ENCODE measurements at regions not wholly inside any gene's neighbourhood (a gene's known extent, or its start where the extent isn't known, plus 50 kb on each side); places are given as distances from the start of the nearest gene placed in this dataset.
A peak's percentile ranks its signal among the peaks of the same experiment; 100 is the strongest.
"Not testable (repeated sequence)": the region's sequence is repeated elsewhere in the genome, so short reads cannot be mapped to it uniquely, and the experiment has no call there.

- DNase-seq (ENCODE audit: low read depth, low spot score), result no peak
Measured at GRCh38 chr11:29063630-29064361, 953.0 kb downstream of the KCNA4 start.

GRCh38 chr11:29061452-29061851 is 953.3 kb downstream of the METTL15 start:
- no peak for DNase-seq (ENCODE audit: low read depth, low spot score)

- not testable (repeated sequence) for DNase-seq (ENCODE audit: low read depth, low spot score)
Measured at GRCh38 chr11:29056487-29056886, 948.3 kb downstream of the METTL15 start.

GRCh38 chr11:29051935-29052334 is 943.7 kb downstream of the METTL15 start:
- no peak for DNase-seq (ENCODE audit: low read depth, low spot score)

GRCh38 chr11:29050962-29051361 is 942.8 kb downstream of the METTL15 start:
- not testable (repeated sequence) for DNase-seq (ENCODE audit: low read depth, low spot score)

GRCh38 chr11:29040489-29040888 is 932.3 kb downstream of the METTL15 start:
- no peak for DNase-seq (ENCODE audit: low read depth, low spot score)

GRCh38 chr11:29032384-29033149 is 924.4 kb downstream of the METTL15 start:
- DNase-seq (ENCODE audit: low read depth, low spot score), result no peak

GRCh38 chr11:29029452-29029851 is 921.3 kb downstream of the METTL15 start:
- no peak for DNase-seq (ENCODE audit: low read depth, low spot score)

GRCh38 chr11:29027436-29027835 is 919.2 kb downstream of the METTL15 start:
- DNase-seq (ENCODE audit: low read depth, low spot score), result no peak

- no peak for DNase-seq (ENCODE audit: low read depth, low spot score)
Measured at GRCh38 chr11:29026286-29026685, 918.1 kb downstream of the METTL15 start.

- DNase-seq (ENCODE audit: low read depth, low spot score), result no peak
Measured at GRCh38 chr11:29025001-29025400, 916.8 kb downstream of the METTL15 start.

GRCh38 chr11:29024386-29024785 is 916.2 kb downstream of the METTL15 start:
- no peak for DNase-seq (ENCODE audit: low read depth, low spot score)

GRCh38 chr11:29023761-29024160 is 915.6 kb downstream of the METTL15 start:
- no peak for DNase-seq (ENCODE audit: low read depth, low spot score)

GRCh38 chr11:29022676-29023075 is 914.5 kb downstream of the METTL15 start:
- peak; percentile 7 for DNase-seq (ENCODE audit: low read depth, low spot score)

- peak; percentile 55 for DNase-seq (ENCODE audit: low read depth, low spot score)
Measured at GRCh38 chr11:29019960-29020683, 911.9 kb downstream of the METTL15 start.

GRCh38 chr11:29018631-29019030 is 910.4 kb downstream of the METTL15 start:
- peak; percentile 67 for DNase-seq (ENCODE audit: low read depth, low spot score)

- no peak for DNase-seq (ENCODE audit: low read depth, low spot score)
Measured at GRCh38 chr11:29017941-29018340, 909.8 kb downstream of the METTL15 start.

GRCh38 chr11:29012507-29012906 is 904.3 kb downstream of the METTL15 start:
- DNase-seq (ENCODE audit: low read depth, low spot score), result no peak

- peak; percentile 43 for DNase-seq (ENCODE audit: low read depth, low spot score)
Measured at GRCh38 chr11:29009426-29009825, 901.2 kb downstream of the METTL15 start.

- DNase-seq (ENCODE audit: low read depth, low spot score), result no peak
Measured at GRCh38 chr11:29008481-29008880, 900.3 kb downstream of the METTL15 start.

GRCh38 chr11:29006668-29007067 is 898.5 kb downstream of the METTL15 start:
- DNase-seq (ENCODE audit: low read depth, low spot score), result no peak

- no peak for DNase-seq (ENCODE audit: low read depth, low spot score)
Measured at GRCh38 chr11:29005401-29005980, 897.3 kb downstream of the METTL15 start.
